Psoas muscle (tissue), 7 donors: ENCODE measurements at regions not wholly inside any gene's neighbourhood (a gene's known extent, or its start where the extent isn't known, plus 50 kb on each side); places are given as distances from the start of the nearest gene placed in this dataset.

Experiments used
- ATAC-seq, 4 donors: fragments of 200-7000 bp; cut with Tn5 transposase; one replicate each; pipeline ENCODE4 v1.9.1; 2020; ENCODE audit warnings: moderate library complexity in 3 of 4, mild to moderate bottlenecking in 2 of 4
- DNase-seq, 2 donors: peaks; one replicate each; pipeline ENCODE4 v3.0.0-alpha.2; 2020
- H3K27ac ChIP-seq: fragments of 200-600 bp; one replicate; pipeline ENCODE4 v1.8.0; 2022
- H3K27me3 ChIP-seq, 3 donors: fragments of 200-600 bp in 1 of 3; one replicate each; pipeline versions ENCODE4 v1.6.1 to v1.8.0; 2013 to 2022; ENCODE audit warnings: low read length in 2 of 3, mild to moderate bottlenecking in 2 of 3, moderate library complexity in 1 of 3; ENCODE audit not compliant: insufficient read depth in 3 of 3
- H3K36me3 ChIP-seq, 2 donors: fragments of 200-600 bp in 1 of 2; one replicate each; pipeline versions ENCODE4 v1.6.1 to v1.8.0; 2013 to 2022; ENCODE audit warnings: low read depth in 1 of 2, mild to moderate bottlenecking in 1 of 2, moderate library complexity in 1 of 2; ENCODE audit not compliant: insufficient read depth in 1 of 2
- H3K4me1 ChIP-seq: fragments of 200-600 bp; one replicate; pipeline ENCODE4 v1.8.0; 2022
- H3K4me3 ChIP-seq: fragments of 200-600 bp; one replicate; pipeline ENCODE4 v1.8.0; 2022; ENCODE audit warnings: mild to moderate bottlenecking
- H3K9me3 ChIP-seq: fragments of 200-600 bp; one replicate; pipeline ENCODE4 v1.8.0; 2022
- WGBS, 3 donors: extraction: QIAGEN DNeasy Blood & Tissue Kit; methylation state at CpG; one replicate each; pipeline versions ENCODE4 v1.1.6 to v1.1.7; 2013; 5-methylcytosine and 5-hydroxymethylcytosine counted together
- intact Hi-C, 2 donors: fragments of 100-400 bp; cut with DNase I; formaldehyde crosslinking; loops; one replicate each; pipeline versions ENCODE4 v1.11.0 to v1.14.2; 2022
- TF ChIP-seq, protein P1 (sequence below): fragments of 200-600 bp; IDR thresholded peaks from one replicate; pipeline ENCODE4 v1.8.0; 2022; ENCODE audit warnings: antibody characterized with exemption
- donor health status: healthy with polysubstance abuse.
- donor health status: DM: no; HTN: no; CAD: no; lungs with moderate emphysema.
- donor health status: Bipolar disorder and iron deficiency.
- donor health status: healthy.
- donor health status: DM: yes; HTN: yes; CAD: no.
- donor health status: DM: no; HTN: no; CAD: no.
- donor health status: DM: yes; HTN: yes; CAD: no.

DNA sequence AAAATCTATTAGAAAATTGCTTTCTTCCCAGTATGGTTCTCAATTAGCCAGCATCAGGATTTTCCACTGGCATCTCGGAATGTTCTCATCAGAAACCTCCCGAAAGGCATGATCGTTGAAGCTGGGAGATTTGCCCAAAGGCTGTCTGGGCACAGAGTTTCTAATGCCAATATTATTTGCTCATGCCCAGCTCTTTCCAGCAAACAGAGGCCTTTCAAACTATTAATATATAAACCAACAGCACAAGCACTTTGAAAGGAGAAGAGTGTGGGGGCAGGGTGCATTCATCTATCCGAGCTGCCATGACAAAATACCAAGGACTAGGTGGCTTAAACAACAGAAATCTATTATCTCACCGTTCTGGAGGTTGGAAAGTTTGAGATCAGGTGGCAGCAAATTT, 88.3 kb upstream of the MSX1 start:
- no peak for DNase-seq
- ATAC-seq: no peak
- TF ChIP-seq, protein P1, sequence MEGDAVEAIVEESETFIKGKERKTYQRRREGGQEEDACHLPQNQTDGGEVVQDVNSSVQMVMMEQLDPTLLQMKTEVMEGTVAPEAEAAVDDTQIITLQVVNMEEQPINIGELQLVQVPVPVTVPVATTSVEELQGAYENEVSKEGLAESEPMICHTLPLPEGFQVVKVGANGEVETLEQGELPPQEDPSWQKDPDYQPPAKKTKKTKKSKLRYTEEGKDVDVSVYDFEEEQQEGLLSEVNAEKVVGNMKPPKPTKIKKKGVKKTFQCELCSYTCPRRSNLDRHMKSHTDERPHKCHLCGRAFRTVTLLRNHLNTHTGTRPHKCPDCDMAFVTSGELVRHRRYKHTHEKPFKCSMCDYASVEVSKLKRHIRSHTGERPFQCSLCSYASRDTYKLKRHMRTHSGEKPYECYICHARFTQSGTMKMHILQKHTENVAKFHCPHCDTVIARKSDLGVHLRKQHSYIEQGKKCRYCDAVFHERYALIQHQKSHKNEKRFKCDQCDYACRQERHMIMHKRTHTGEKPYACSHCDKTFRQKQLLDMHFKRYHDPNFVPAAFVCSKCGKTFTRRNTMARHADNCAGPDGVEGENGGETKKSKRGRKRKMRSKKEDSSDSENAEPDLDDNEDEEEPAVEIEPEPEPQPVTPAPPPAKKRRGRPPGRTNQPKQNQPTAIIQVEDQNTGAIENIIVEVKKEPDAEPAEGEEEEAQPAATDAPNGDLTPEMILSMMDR: no peak
- Histone ChIP-seq H3K9me3 (no peaks in the 10 kb centered on the region), H3K4me1 (no peaks in the 10 kb centered on the region), H3K4me3 (no peak overlapping the region), H3K36me3 (no peaks in the 10 kb centered on the region), H3K27ac (no peak overlapping the region), H3K27me3 (no peaks in the 10 kb centered on the region)
- WGBS, 3 donors: 41 to 58% (median 43%) methylated on average over 5 of the region's 5 CpGs
- intact Hi-C loops: no loop called here

- Histone ChIP-seq H3K4me1 (no peaks in the 10 kb centered on the region), H3K27ac (no peak overlapping the region), H3K9me3 (no peaks in the 10 kb centered on the region), H3K27me3 (no peaks in the 10 kb centered on the region), H3K4me3 (no peak overlapping the region), H3K36me3 (no peaks in the 10 kb centered on the region)
- DNase-seq (no peak), ATAC-seq (no peak)
- WGBS, 3 donors: 84 to 95% (median 92%) methylated on average over 8 of the region's 8 CpGs
- TF ChIP-seq, protein P1: no peak
- intact Hi-C loops: no loop called here
Observed at GRCh38 chr4:4770610-4771009, 88.9 kb upstream of the MSX1 start.

DNA sequence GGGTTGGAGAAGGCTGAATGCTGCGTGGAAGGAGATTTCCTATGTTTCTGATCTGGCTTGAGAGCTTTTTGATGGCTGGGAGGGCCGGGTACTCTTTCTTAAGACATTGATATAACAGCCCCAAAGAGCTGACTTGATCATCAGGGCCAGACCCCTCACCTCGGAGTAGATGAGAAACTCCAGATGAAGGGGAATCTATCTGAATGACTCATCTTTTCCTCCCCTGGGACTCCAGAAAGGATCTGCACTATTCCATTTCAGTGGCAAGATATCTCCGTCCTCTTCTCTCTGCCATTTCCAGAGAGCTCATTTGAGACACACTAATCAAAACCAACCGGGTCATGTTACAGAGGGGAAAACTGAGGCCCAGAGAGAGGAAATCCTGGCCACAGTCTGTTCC, 92.9 kb upstream of the MSX1 start:
- no peaks in the 10 kb centered on the region for H3K9me3 ChIP-seq
- H3K4me1 ChIP-seq: no peaks in the 10 kb centered on the region
- no peaks in the 10 kb centered on the region for H3K36me3 ChIP-seq
- TF ChIP-seq, protein P1: no peak
- H3K27ac ChIP-seq: no peak overlapping the region
- no peaks in the 10 kb centered on the region for H3K27me3 ChIP-seq
- no peak for ATAC-seq
- H3K4me3 ChIP-seq: no peak overlapping the region
- whole genome bisulfite sequencing, 3 donors: 61 to 76% (median 69%) methylated on average over 5 of the region's 5 CpGs
- DNase-seq: no peak
- intact Hi-C loops: no loop called here

GRCh38 chr4:4765811-4766210, 93.7 kb upstream of the MSX1 start:
- no peak for DNase-seq
- Histone ChIP-seq H3K4me1 (no peaks in the 10 kb centered on the region), H3K27me3 (no peaks in the 10 kb centered on the region), H3K36me3 (no peaks in the 10 kb centered on the region), H3K9me3 (no peaks in the 10 kb centered on the region), H3K4me3 (no peak overlapping the region), H3K27ac (no peak overlapping the region)
- WGBS, 3 donors: 48 to 68% (median 63%) methylated on average over 9 of the region's 9 CpGs
- intact Hi-C loops: no loop called here
- TF ChIP-seq, protein P1: no peak
- ATAC-seq: no peak

GRCh38 chr4:4764558-4764905, 94.9 kb upstream of the MSX1 start:
- TF ChIP-seq, protein P1: no peak
- Histone ChIP-seq H3K27me3 (no peaks in the 10 kb centered on the region), H3K36me3 (no peaks in the 10 kb centered on the region), H3K9me3 (no peaks in the 10 kb centered on the region), H3K4me3 (no peak overlapping the region), H3K4me1 (no peaks in the 10 kb centered on the region), H3K27ac (no peak overlapping the region)
- DNase-seq: no peak
- no peak for ATAC-seq
- intact Hi-C loops: no loop called here
- WGBS, 3 donors: 94 to 96% (median 95%) methylated on average over 10 of the region's 10 CpGs
